GM12892 (cell line): ENCODE measurements at regions not wholly inside any gene's neighbourhood (a gene's known extent, or its start where the extent isn't known, plus 50 kb on each side); places are given as distances from the start of the nearest gene placed in this dataset.

Experiments used
- DNase-seq: peaks from one replicate; pipeline ENCODE4 v3.0.0; 2011; ENCODE audit not compliant: insufficient read length
- FAIRE-seq: peaks from 2 replicates; lab custom pipeline; 2011; peaks lifted over from hg19 to GRCh38; lab: Jason Lieb, UNC
- POLR2A ChIP-seq: IDR thresholded peaks from 2 replicates; pipeline ENCODE4 v1.6.1; 2011; ENCODE audit warnings: low read depth, low read length, control low read depth
- POLR2AphosphoS5 ChIP-seq: IDR thresholded peaks from 2 replicates; pipeline ENCODE4 v1.6.1; 2011; ENCODE audit warnings: low read depth, low read length, control low read depth
- TAF1 ChIP-seq: IDR thresholded peaks from 2 replicates; pipeline ENCODE4 v1.6.1; 2011; ENCODE audit warnings: low read depth, mild to moderate bottlenecking, control low read depth, low read length, borderline replicate concordance

GRCh38 chr7:67692425-67692824 is 695.8 kb downstream of the TYW1 start:
- DNase-seq = no peak
- TF ChIP-seq TAF1 = no peak
- TF ChIP-seq POLR2A = no peak
- no peak for TF ChIP-seq POLR2AphosphoS5
- FAIRE-seq = no peak

- no peak for FAIRE-seq
- TF ChIP-seq POLR2AphosphoS5 (no peak), TAF1 (no peak), POLR2A (no peak)
- DNase-seq = no peak
These were observed 699.5 kb downstream of the TYW1 start for GRCh38 chr7:67696124-67696523.

DNA sequence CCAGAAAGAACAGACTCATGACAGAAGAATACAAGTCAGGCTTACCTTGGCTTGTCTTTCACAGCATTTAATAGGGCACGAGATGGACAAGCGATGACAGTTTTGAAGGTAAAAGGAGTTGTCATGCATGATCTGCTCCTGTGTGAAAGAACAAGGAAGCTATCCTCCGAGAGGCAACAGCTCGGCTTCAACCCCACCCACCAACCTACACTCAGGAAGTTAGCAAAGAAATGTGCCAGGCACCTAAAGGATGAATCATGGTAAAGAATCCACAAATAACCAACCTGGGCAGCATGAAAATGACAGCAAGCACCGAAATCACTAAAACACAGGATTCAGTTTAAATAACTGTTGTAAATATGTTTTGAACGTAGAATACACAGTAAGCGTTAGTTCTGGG is 700.2 kb downstream of the TYW1 start:
- DNase-seq (no peak), FAIRE-seq (no peak)
- TF ChIP-seq POLR2AphosphoS5 (no peak), TAF1 (no peak), POLR2A (no peak)

DNA sequence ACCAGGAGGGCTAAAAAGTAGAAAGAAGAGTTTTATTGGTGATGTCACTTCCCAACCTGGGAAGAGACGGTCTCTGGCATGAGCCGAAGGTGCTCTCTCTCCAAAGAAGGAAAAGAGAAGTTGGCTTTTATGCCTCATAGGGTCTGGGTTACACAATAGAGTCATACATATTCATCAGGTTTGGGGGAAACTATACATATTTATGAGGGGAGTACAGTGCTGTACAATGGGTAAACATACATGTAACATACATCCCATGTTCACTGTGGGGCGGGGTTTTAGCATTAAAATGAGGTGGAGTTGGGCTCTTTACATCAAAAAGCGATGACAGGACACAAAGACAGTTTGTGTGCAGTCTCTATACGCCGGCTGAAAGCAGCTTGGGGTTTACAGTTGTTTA is 701.7 kb downstream of the TYW1 start:
- DNase-seq (no peak), FAIRE-seq (no peak)
- no peak for TF ChIP-seq POLR2AphosphoS5
- no peak for TF ChIP-seq TAF1
- no peak for TF ChIP-seq POLR2A

DNA sequence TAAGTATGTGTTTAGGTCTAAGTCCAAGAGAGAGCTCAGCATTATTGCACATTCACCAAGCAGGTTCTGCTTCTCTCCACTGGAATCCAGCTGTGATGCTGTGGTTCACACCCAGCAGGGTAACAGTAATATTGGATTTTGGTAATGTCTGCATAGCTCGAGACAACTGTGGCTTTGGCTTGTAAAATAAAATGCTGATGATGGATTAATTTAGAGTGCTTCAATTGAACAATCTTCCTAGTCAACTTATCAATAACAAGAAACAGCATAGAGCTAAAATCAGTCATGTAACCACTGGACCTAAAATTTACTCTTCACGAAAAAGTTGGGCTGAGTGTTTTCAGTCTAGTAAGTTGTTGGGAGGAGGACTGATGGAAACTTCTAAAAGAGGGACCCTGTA is 709.2 kb downstream of the TYW1 start:
- FAIRE-seq (no peak), DNase-seq (no peak)
- TF ChIP-seq POLR2AphosphoS5 (no peak), POLR2A (no peak), TAF1 (no peak)

DNA sequence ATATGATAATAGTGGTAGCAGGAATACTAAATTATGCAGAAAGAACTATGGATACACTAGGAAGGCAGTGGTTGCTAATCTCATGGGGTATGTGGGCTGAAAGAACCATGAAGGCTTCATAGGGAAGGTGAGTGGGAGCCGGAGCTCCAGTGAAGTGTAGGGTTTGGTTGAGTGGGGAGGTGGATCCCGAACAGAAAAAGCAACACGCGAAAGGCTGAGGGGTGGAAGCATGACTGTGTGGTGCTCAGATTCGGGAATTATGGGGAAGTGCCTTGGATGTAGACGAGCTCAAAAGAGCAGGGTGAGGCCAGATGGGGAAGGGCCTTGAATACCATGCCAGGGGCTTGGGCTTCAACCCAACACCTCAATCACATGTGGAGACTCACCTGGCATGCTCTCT is 715.1 kb downstream of the TYW1 start:
- TF ChIP-seq POLR2AphosphoS5 = no peak
- no peak for TF ChIP-seq TAF1
- DNase-seq = no peak
- no peak for FAIRE-seq

DNA sequence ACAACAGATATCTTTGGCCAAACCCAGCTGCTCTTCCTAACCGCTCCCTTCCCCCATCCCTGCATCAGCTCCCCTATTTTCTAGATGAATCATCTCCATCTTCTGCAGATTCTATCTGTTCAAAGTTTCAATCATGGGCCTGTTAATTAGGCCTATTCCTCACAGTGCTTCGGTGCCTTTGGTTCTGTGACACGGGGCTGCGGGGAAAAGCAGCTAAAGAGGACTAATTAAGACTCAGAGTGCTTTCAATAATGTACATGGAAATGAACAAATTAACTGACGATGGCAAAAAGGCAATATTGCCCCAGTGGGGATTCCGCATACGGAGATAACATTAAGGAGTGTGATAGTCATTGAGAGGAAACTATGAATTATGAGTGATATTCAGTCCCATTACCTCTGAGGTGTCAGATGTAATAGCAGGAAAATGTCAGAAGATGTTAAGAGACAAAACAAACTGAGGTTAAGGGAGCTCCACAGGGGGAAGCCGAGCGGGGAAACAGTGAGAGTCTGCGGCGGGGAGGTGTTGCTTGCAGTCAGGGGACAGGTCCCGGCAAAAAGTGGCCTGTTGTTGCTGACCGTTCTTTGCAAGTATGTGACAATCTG is 716.9 kb downstream of the TYW1 start:
- no peak for TF ChIP-seq POLR2A
- no peak for TF ChIP-seq POLR2AphosphoS5
- TF ChIP-seq TAF1 = no peak
- no peak for FAIRE-seq
- DNase-seq = no peak

GRCh38 chr7:67716729-67717128 is 720.1 kb downstream of the TYW1 start:
- TF ChIP-seq POLR2AphosphoS5 = no peak
- TF ChIP-seq POLR2A = no peak
- TF ChIP-seq TAF1 = no peak
- DNase-seq (no peak), FAIRE-seq (no peak)

DNA sequence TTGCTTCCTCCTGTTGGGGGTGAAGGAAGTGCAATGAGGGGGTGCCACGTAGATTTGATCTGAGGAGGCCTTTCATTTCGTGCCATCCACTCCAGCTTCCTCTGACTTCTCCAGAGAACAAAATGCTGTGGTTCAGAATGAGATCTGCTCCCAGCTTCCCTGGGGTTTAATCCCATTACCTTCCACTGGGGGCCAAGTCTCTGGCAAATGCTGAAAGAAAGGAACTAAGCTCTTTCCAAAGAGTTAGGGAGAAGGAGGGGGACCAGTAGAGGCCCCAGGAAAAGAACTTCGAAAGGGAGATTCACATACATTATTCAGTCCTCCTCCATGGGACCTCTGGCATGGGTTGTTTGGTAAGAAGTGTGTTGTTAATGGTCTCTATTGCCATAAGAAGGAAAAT is 727.0 kb downstream of the TYW1 start:
- TF ChIP-seq POLR2AphosphoS5 (no peak), TAF1 (no peak), POLR2A (no peak)
- no peak for DNase-seq
- FAIRE-seq = no peak

- FAIRE-seq (no peak), DNase-seq (no peak)
- no peak for TF ChIP-seq TAF1
- no peak for TF ChIP-seq POLR2AphosphoS5
- TF ChIP-seq POLR2A = no peak
These were observed 727.8 kb downstream of the TYW1 start for GRCh38 chr7:67724435-67724834.

DNA sequence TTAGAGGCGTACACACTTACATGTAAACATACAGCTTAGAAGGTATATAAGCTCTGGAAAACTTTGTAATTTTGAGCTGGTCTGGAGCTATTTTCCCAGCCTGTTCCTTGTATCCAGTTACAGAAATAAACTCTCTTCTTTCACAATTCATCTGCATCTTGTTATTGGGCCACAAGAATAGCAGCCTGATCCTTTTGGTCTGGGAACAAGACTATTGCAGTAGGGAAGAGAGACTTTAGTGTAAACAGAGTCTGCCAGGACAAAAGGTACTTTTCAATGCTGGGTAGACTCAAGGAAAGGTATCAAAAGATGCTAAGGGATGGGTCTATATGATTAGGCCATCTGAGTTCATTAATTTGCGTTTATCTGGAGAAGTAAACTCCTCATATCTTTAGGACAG is 728.3 kb downstream of the TYW1 start:
- FAIRE-seq (no peak), DNase-seq (no peak)
- TF ChIP-seq TAF1 (no peak), POLR2AphosphoS5 (no peak), POLR2A (no peak)

- DNase-seq (no peak), FAIRE-seq (no peak)
- TF ChIP-seq TAF1 (no peak), POLR2A (no peak), POLR2AphosphoS5 (no peak)
These were observed 728.8 kb downstream of the TYW1 start for GRCh38 chr7:67725423-67725822.

DNA sequence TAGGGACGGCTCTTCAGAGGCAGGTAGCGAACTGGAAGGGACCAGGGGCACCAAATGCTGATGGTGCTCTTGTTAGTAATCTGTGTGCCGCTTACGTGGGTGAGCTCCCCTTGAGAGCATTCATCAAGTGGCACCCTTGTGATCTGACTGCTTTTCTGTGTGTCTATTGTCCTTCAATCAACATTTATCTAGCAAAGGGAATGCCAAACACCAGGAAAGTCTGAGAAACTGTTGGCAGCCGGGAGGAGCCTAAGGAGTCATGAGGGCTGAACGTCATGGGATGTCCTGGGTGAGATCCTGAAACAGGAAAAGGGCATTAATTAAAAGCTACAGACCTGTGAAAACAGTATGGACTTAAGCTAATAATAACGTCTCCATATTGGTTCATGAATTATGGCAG is 733.1 kb downstream of the TYW1 start:
- DNase-seq (no peak), FAIRE-seq (no peak)
- TF ChIP-seq POLR2A (no peak), TAF1 (no peak), POLR2AphosphoS5 (no peak)
